NCI-H1417 (cell line): ENCODE measurements at regions not wholly inside any gene's neighbourhood (a gene's known extent, or its start where the extent isn't known, plus 50 kb on each side); places are given as distances from the start of the nearest gene placed in this dataset.
A peak's percentile ranks its signal among the peaks of the same experiment; 100 is the strongest.
"Not testable (repeated sequence)": the region's sequence is repeated elsewhere in the genome, so short reads cannot be mapped to it uniquely, and the experiment has no call there.

Source experiments
- DNase-seq, 3 experiments: peaks; one replicate each; lab custom pipeline; 2025; lab: John Stamatoyannopoulos, UW

- DNase-seq, result no peak
These were observed 257.8 kb downstream of the PLK2 start for GRCh38 chr5:58201922-58202648.

GRCh38 chr5:58200451-58200850, 259.4 kb downstream of the PLK2 start:
- DNase-seq, result no peak

- no peak for DNase-seq
These were observed 260.8 kb downstream of the PLK2 start for GRCh38 chr5:58199087-58199486.

- DNase-seq, result no peak
These were observed 261.6 kb downstream of the PLK2 start for GRCh38 chr5:58198330-58198729.

GRCh38 chr5:58197875-58198274, 262.0 kb downstream of the PLK2 start:
- no peak for DNase-seq

GRCh38 chr5:58191443-58191842, 268.4 kb downstream of the PLK2 start:
- DNase-seq, result no peak

GRCh38 chr5:58188262-58188651, 271.6 kb downstream of the PLK2 start:
- DNase-seq, result no peak

GRCh38 chr5:58187432-58188261, 272.2 kb downstream of the PLK2 start:
- DNase-seq, result no peak

GRCh38 chr5:58185801-58186200, 274.1 kb downstream of the PLK2 start:
- no peak for DNase-seq

- DNase-seq, result no peak
These were observed 274.5 kb downstream of the PLK2 start for GRCh38 chr5:58185397-58185796.

- no peak for DNase-seq
These were observed 275.0 kb downstream of the PLK2 start for GRCh38 chr5:58184910-58185309.

GRCh38 chr5:58183786-58184085, 276.1 kb downstream of the PLK2 start:
- no peak for DNase-seq

- DNase-seq, result peak in 1 of 3 experiments; percentile 2
These were observed 276.7 kb downstream of the PLK2 start for GRCh38 chr5:58183078-58183785.

- DNase-seq, result no peak
These were observed 277.5 kb downstream of the PLK2 start for GRCh38 chr5:58182287-58182841.

GRCh38 chr5:58181578-58182286, 278.2 kb downstream of the PLK2 start:
- no peak for DNase-seq

- DNase-seq, result no peak
These were observed 286.9 kb downstream of the PLK2 start for GRCh38 chr5:58172946-58173345.

GRCh38 chr5:58165152-58165551, 294.7 kb downstream of the PLK2 start:
- no peak for DNase-seq

GRCh38 chr5:58161889-58162288, 298.0 kb downstream of the PLK2 start:
- DNase-seq, result not testable (repeated sequence)

- DNase-seq, result peak in 2 of 3 experiments; percentile 50 to 77
These were observed 302.7 kb downstream of the PLK2 start for GRCh38 chr5:58156973-58157701.

GRCh38 chr5:58156361-58156760, 303.5 kb downstream of the PLK2 start:
- peak in 1 of 3 experiments; percentile 47 for DNase-seq

- no peak for DNase-seq
These were observed 306.6 kb downstream of the PLK2 start for GRCh38 chr5:58153255-58153654.
